HUDEP-2 (cell line): ENCODE measurements at regions not wholly inside any gene's neighbourhood (a gene's known extent, or its start where the extent isn't known, plus 50 kb on each side); places are given as distances from the start of the nearest gene placed in this dataset.
"Not testable (repeated sequence)": the region's sequence is repeated elsewhere in the genome, so short reads cannot be mapped to it uniquely, and the experiment has no call there.

ENCODE experiments used
- DNase-seq, 76 experiments: peaks; one replicate each; lab custom pipeline; 2025; ENCODE audit not compliant: unreplicated experiment in 76 of 76; lab: John Stamatoyannopoulos, UW

GRCh38 chr13:19362946-19363510 lies 181.4 kb upstream of the TUBA3C start:
- no peak for DNase-seq

- not testable (repeated sequence) for DNase-seq
Measured at GRCh38 chr13:19359697-19360096, 178.1 kb upstream of the TUBA3C start.

GRCh38 chr13:19345916-19346422 lies 164.3 kb upstream of the TUBA3C start:
- no peak for DNase-seq

- DNase-seq, result no peak
Measured at GRCh38 chr13:19345158-19345557, 163.5 kb upstream of the TUBA3C start.

- peak in 1 of 76 experiments; percentile 1 for DNase-seq
Measured at GRCh38 chr13:19344585-19345120, 163.0 kb upstream of the TUBA3C start.

- no peak for DNase-seq
Measured at GRCh38 chr13:19332378-19332777, 150.8 kb upstream of the TUBA3C start.

- no peak for DNase-seq
Measured at GRCh38 chr13:19329365-19329764, 147.7 kb upstream of the TUBA3C start.

- DNase-seq, result no peak
Measured at GRCh38 chr13:19324325-19324724, 142.7 kb upstream of the TUBA3C start.

- DNase-seq, result no peak
Measured at GRCh38 chr13:19321222-19321621, 139.6 kb upstream of the TUBA3C start.

GRCh38 chr13:19305434-19305833 lies 123.8 kb upstream of the TUBA3C start:
- no peak for DNase-seq

- DNase-seq, result no peak
Measured at GRCh38 chr13:19289180-19289579, 107.6 kb upstream of the TUBA3C start.

GRCh38 chr13:19283836-19284235 lies 102.2 kb upstream of the TUBA3C start:
- no peak for DNase-seq

GRCh38 chr13:19268331-19268730 lies 86.7 kb upstream of the TUBA3C start:
- DNase-seq, result no peak

- no peak for DNase-seq
Measured at GRCh38 chr13:19267746-19268145, 86.1 kb upstream of the TUBA3C start.

GRCh38 chr13:19266979-19267378 lies 85.4 kb upstream of the TUBA3C start:
- no peak for DNase-seq

GRCh38 chr13:19264711-19265110 lies 83.1 kb upstream of the TUBA3C start:
- DNase-seq, result no peak

- no peak for DNase-seq
Measured at GRCh38 chr13:19252381-19252780, 70.8 kb upstream of the TUBA3C start.

- no peak for DNase-seq
Measured at GRCh38 chr13:19239114-19239860, 57.7 kb upstream of the TUBA3C start.
